Esophagus muscularis mucosa (tissue), 4 donors: ENCODE measurements at regions not wholly inside any gene's neighbourhood (a gene's known extent, or its start where the extent isn't known, plus 50 kb on each side); places are given as distances from the start of the nearest gene placed in this dataset.

Experiments
- DNase-seq: peaks from one replicate; pipeline ENCODE4 v3.0.0-alpha.2; 2017; ENCODE audit errors: extremely low spot score
- H3K27ac ChIP-seq, 4 donors: fragments of 200-600 bp; sonication (generic); replicated peaks in 1 of 4; 1 replicate in 3 of 4; 2 replicates in 1 of 4; pipeline ENCODE4 v1.5.1; 2016 to 2019; ENCODE audit warnings: mild to moderate bottlenecking in 1 of 4
- H3K27me3 ChIP-seq, 4 donors: fragments of 200-600 bp; sonication (generic); one replicate each; pipeline versions ENCODE4 v1.5.1 to v1.6.0; 2016 to 2019
- H3K36me3 ChIP-seq, 4 donors: fragments of 200-600 bp; sonication (generic); one replicate each; pipeline ENCODE4 v1.5.1; 2016 to 2019
- H3K4me1 ChIP-seq, 4 donors: fragments of 200-600 bp; sonication (generic); one replicate each; pipeline ENCODE4 v1.5.1; 2016 to 2019
- H3K4me3 ChIP-seq, 4 donors: fragments of 200-600 bp; sonication (generic); 1 replicate in 2 of 4; 2 replicates in 2 of 4; pipeline ENCODE4 v1.5.1; 2016 to 2019; ENCODE audit warnings: mild to moderate bottlenecking in 4 of 4, moderate library complexity in 1 of 4
- H3K9me3 ChIP-seq, 4 donors: fragments of 200-600 bp; sonication (generic); 1 replicate in 3 of 4; 2 replicates in 1 of 4; pipeline ENCODE4 v1.5.1; 2016 to 2019
- EP300 ChIP-seq: sonication (generic); formaldehyde crosslinking; IDR thresholded peaks from one replicate; pipeline ENCODE4 v1.6.1; 2017; ENCODE audit warnings: antibody characterized with exemption
- POLR2A ChIP-seq: fragments of 450-650 bp; IDR thresholded peaks from one replicate; pipeline ENCODE4 v1.6.1; 2017; ENCODE audit warnings: antibody characterized with exemption, moderate library complexity, mild to moderate bottlenecking, low read depth
- POLR2AphosphoS5 ChIP-seq, 2 donors: sonication (generic); formaldehyde crosslinking; IDR thresholded peaks; one replicate each; pipeline ENCODE4 v1.6.1; 2017; ENCODE audit warnings: antibody characterized with exemption in 2 of 2
- WGBS: methylation state at CpG from one replicate; pipeline ENCODE4 v1.1.5; 2018; 5-methylcytosine and 5-hydroxymethylcytosine counted together
- intact Hi-C: fragments of 100-400 bp; cut with DNase I; formaldehyde crosslinking; loops from one replicate; pipeline ENCODE4 v1.15.1; 2023
- TF ChIP-seq, protein P1 (sequence below), 3 experiments: fragments of 200-600 bp in 2 of 3; fragments of 450-650 bp in 1 of 3; sonication (generic) in 2 of 3; IDR thresholded peaks; one replicate each; pipeline ENCODE4 v1.5.1; 2017 to 2019; ENCODE audit warnings: antibody characterized with exemption in 3 of 3, mild to moderate bottlenecking in 2 of 3, moderate library complexity in 1 of 3

DNA sequence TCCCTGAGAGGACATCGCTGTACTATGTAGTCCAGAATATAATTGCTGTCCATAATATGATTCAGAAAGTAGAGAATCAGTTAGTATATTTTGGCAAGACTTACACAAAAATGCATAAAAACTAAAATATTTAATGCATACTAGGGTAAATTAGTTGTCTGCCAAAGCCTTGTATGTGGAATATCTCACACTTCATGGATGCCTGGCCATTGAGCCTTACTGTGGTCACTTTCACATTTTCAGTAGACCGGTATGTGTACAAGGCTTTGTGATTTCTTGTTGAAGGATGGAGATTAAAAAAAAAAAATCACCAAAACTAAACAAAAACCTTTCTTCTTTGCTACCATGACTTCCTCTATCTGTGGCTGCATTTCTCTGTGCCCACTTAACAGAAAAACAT is 197.3 kb upstream of the DDHD1 start:
- no peak for DNase-seq
- WGBS = 93% methylated on average over 2 of the region's 2 CpGs
- intact Hi-C loops = no loop called here
- H3K4me1 ChIP-seq = peaks cover 0 to 3% (median 2%) of the 10 kb centered on the region in 4 donors
- H3K4me3 ChIP-seq = no peak overlapping the region
- TF ChIP-seq POLR2A (no peak), EP300 (no peak), POLR2AphosphoS5 (IDR thresholded peaks at IDR 0.05) (no peak)
- TF ChIP-seq, protein P1, sequence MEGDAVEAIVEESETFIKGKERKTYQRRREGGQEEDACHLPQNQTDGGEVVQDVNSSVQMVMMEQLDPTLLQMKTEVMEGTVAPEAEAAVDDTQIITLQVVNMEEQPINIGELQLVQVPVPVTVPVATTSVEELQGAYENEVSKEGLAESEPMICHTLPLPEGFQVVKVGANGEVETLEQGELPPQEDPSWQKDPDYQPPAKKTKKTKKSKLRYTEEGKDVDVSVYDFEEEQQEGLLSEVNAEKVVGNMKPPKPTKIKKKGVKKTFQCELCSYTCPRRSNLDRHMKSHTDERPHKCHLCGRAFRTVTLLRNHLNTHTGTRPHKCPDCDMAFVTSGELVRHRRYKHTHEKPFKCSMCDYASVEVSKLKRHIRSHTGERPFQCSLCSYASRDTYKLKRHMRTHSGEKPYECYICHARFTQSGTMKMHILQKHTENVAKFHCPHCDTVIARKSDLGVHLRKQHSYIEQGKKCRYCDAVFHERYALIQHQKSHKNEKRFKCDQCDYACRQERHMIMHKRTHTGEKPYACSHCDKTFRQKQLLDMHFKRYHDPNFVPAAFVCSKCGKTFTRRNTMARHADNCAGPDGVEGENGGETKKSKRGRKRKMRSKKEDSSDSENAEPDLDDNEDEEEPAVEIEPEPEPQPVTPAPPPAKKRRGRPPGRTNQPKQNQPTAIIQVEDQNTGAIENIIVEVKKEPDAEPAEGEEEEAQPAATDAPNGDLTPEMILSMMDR (IDR thresholded peaks at IDR 0.05) = no peak
- H3K36me3 ChIP-seq = no peaks in the 10 kb centered on the region
- no peaks in the 10 kb centered on the region for H3K27me3 ChIP-seq
- H3K9me3 ChIP-seq = no peaks in the 10 kb centered on the region
- H3K27ac ChIP-seq = no peak overlapping the region

GRCh38 chr14:53346988-53347387 is 193.9 kb upstream of the DDHD1 start:
- Histone ChIP-seq H3K36me3 (no peaks in the 10 kb centered on the region), H3K27me3 (no peaks in the 10 kb centered on the region), H3K27ac (no peak overlapping the region), H3K4me1 (no peaks in the 10 kb centered on the region), H3K9me3 (no peaks in the 10 kb centered on the region), H3K4me3 (no peak overlapping the region)
- TF ChIP-seq EP300 = no peak
- no peak for TF ChIP-seq POLR2AphosphoS5 (IDR thresholded peaks at IDR 0.05)
- TF ChIP-seq, protein P1 (IDR thresholded peaks at IDR 0.05) = no peak
- TF ChIP-seq POLR2A = no peak
- 76% methylated on average over 3 of the region's 3 CpGs for WGBS
- no peak for DNase-seq
- intact Hi-C loops = no loop called here

- DNase-seq = no peak
- Histone ChIP-seq H3K9me3 (no peaks in the 10 kb centered on the region), H3K27ac (no peak overlapping the region), H3K4me3 (no peak overlapping the region), H3K36me3 (no peaks in the 10 kb centered on the region), H3K27me3 (no peaks in the 10 kb centered on the region), H3K4me1 (no peaks in the 10 kb centered on the region)
- WGBS = 91% methylated on average over 4 of the region's 4 CpGs
- TF ChIP-seq POLR2A = no peak
- no peak for TF ChIP-seq POLR2AphosphoS5 (IDR thresholded peaks at IDR 0.05)
- TF ChIP-seq, protein P1 (IDR thresholded peaks at IDR 0.05) = no peak
- TF ChIP-seq EP300 = no peak
- intact Hi-C loops = no loop called here
Observed at GRCh38 chr14:53341324-53341723, 188.2 kb upstream of the DDHD1 start.

DNA sequence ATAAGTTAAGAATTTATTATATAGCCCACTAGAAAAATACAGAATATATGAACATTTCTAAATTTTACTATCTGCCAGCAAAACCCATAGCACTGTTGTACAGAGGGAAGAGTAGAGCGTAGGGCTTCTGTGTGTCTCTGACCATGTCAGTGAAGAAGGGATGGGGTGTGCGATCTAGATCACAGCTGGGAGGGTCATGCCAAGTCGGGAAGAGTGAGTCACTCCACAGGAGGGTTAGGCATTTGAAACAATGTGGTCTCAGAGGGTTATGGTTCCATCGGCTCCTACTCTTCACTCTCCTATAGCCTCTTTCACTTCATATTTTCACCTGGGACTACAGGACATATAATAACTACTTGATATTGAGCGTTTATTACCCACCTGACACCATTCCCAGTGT is 185.1 kb upstream of the DDHD1 start:
- TF ChIP-seq, protein P1 (IDR thresholded peaks at IDR 0.05) = no peak
- no peak for DNase-seq
- H3K27me3 ChIP-seq = no peaks in the 10 kb centered on the region
- intact Hi-C loops = no loop called here
- no peak overlapping the region for H3K27ac ChIP-seq
- 79% methylated on average over 5 of the region's 5 CpGs for WGBS
- H3K4me3 ChIP-seq = no peak overlapping the region
- H3K36me3 ChIP-seq = no peaks in the 10 kb centered on the region
- H3K9me3 ChIP-seq = no peaks in the 10 kb centered on the region
- no peaks in the 10 kb centered on the region for H3K4me1 ChIP-seq

- intact Hi-C loops = no loop called here
Observed at GRCh38 chr14:53336729-53337128, 183.6 kb upstream of the DDHD1 start.

More at GRCh38 chr14:53336729-53337128, 183.6 kb upstream of the DDHD1 start:
- Histone ChIP-seq H3K27me3 (no peaks in the 10 kb centered on the region), H3K4me3 (no peak overlapping the region), H3K4me1 (no peaks in the 10 kb centered on the region), H3K27ac (no peak overlapping the region), H3K9me3 (no peaks in the 10 kb centered on the region), H3K36me3 (no peaks in the 10 kb centered on the region)
- no peak for DNase-seq
- 100% methylated on average over 3 of the region's 3 CpGs for WGBS
- TF ChIP-seq POLR2AphosphoS5 (IDR thresholded peaks at IDR 0.05) = no peak
- no peak for TF ChIP-seq EP300
- TF ChIP-seq POLR2A = no peak
- TF ChIP-seq, protein P1 (IDR thresholded peaks at IDR 0.05) = no peak
